Cardiac muscle cell (in vitro differentiated cells and primary cell): ENCODE measurements at regions not wholly inside any gene's neighbourhood (a gene's known extent, or its start where the extent isn't known, plus 50 kb on each side); places are given as distances from the start of the nearest gene placed in this dataset.

ENCODE experiments used
- DNase-seq, 2 donors: peaks; one replicate each; pipeline versions ENCODE4 v3.0.0 to v3.0.0-alpha.2; 2010 to 2017; ENCODE audit warnings: low read depth in 1 of 2, low spot score in 1 of 2
- H3K27ac ChIP-seq: fragments of 200-600 bp; sonication (generic); 2 replicates; pipeline ENCODE4 v1.5.1; 2016
- H3K27me3 ChIP-seq: fragments of 200-600 bp; sonication (generic); 2 replicates; pipeline ENCODE4 v1.6.0; 2016; ENCODE audit warnings: control low read depth
- H3K36me3 ChIP-seq: fragments of 200-600 bp; sonication (generic); 2 replicates; pipeline ENCODE4 v1.5.1; 2016; ENCODE audit warnings: control low read depth
- H3K4me1 ChIP-seq: fragments of 200-600 bp; sonication (generic); 2 replicates; pipeline ENCODE4 v1.8.1; 2017; ENCODE audit warnings: low read depth, mild to moderate bottlenecking, mixed run types
- H3K4me3 ChIP-seq: fragments of 200-600 bp; sonication (generic); 2 replicates; pipeline ENCODE4 v1.5.1; 2016; ENCODE audit warnings: mild to moderate bottlenecking
- H3K9me3 ChIP-seq: fragments of 200-600 bp; sonication (generic); 2 replicates; pipeline ENCODE4 v1.5.1; 2017; ENCODE audit warnings: low read depth, mild to moderate bottlenecking, control low read depth
- TF ChIP-seq, protein P1 (sequence below): IDR thresholded peaks from 2 replicates; pipeline ENCODE4 v1.5.1; 2012; ENCODE audit warnings: low read depth, mild to moderate bottlenecking, low read length

DNA sequence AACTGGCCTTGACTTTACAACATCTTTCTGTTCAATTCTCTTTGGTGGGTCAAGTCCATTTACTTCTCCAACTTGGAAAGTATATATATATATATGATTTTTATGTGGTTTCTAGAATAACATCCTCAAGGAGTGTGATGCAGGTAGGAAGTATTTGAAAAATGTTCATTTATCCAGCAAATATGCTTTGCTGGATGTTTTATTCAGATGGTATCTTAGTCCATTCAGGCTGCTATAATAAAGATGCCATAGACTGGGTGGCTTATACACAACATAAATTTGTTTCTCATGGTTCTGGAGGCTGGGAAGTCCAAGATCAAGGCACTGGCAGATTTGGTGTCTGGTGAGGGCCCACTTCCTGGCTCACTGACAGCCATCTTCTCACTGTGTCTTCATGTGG, 168.7 kb upstream of the RASGRP1 start:
- Histone ChIP-seq H3K4me1 (no peaks in the 10 kb centered on the region), H3K27ac (no peak overlapping the region), H3K4me3 (no peak overlapping the region), H3K36me3 (no peaks in the 10 kb centered on the region), H3K27me3 (no peaks in the 10 kb centered on the region), H3K9me3 (no peaks in the 10 kb centered on the region)
- TF ChIP-seq, protein P1, sequence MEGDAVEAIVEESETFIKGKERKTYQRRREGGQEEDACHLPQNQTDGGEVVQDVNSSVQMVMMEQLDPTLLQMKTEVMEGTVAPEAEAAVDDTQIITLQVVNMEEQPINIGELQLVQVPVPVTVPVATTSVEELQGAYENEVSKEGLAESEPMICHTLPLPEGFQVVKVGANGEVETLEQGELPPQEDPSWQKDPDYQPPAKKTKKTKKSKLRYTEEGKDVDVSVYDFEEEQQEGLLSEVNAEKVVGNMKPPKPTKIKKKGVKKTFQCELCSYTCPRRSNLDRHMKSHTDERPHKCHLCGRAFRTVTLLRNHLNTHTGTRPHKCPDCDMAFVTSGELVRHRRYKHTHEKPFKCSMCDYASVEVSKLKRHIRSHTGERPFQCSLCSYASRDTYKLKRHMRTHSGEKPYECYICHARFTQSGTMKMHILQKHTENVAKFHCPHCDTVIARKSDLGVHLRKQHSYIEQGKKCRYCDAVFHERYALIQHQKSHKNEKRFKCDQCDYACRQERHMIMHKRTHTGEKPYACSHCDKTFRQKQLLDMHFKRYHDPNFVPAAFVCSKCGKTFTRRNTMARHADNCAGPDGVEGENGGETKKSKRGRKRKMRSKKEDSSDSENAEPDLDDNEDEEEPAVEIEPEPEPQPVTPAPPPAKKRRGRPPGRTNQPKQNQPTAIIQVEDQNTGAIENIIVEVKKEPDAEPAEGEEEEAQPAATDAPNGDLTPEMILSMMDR, result no peak
- no peak for DNase-seq

DNA sequence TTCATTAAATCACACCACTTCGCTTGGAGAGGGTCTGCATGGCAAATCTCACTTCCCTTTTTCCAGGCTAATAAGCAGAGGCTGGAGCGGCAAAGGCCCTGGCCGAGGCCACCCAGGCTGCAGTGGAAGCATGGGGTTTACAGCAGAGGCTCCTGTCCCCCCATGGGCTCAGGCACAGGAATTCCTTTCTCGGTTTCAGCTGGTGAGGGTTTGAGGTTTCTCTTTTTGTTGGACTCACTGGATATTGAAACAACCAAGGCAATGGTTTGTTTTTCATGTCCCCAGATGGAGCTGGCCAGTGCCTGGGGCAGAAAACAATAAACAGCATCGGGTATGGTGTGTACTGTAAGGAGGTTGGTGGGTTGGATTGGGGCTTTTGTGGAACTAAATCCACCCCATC, 175.6 kb upstream of the RASGRP1 start:
- Histone ChIP-seq H3K27ac (no peak overlapping the region), H3K4me1 (no peaks in the 10 kb centered on the region), H3K9me3 (no peaks in the 10 kb centered on the region), H3K4me3 (no peak overlapping the region), H3K36me3 (no peaks in the 10 kb centered on the region), H3K27me3 (no peaks in the 10 kb centered on the region)
- no peak for DNase-seq
- TF ChIP-seq, protein P1, result no peak

DNA sequence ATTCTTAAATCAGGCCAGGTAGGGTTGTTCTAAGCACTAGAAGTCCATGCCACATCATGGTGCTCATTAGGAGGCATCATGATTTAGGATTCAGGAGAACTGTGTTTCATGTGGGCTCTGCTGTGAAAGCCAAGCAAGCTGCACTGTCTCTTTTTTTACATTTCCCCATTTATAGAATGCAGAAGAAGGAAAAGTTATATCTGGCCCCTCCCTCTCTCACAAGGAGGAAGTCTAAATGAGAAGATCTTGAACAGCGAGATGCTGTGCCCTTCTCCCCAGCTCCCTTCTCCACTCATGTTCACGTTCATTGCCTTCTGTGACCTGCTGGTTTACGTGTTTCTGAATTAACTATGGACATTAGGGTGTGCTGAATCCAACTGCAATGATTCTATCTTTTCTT, 178.5 kb upstream of the RASGRP1 start:
- Histone ChIP-seq H3K9me3 (no peaks in the 10 kb centered on the region), H3K27ac (no peak overlapping the region), H3K4me3 (no peak overlapping the region), H3K27me3 (no peaks in the 10 kb centered on the region), H3K36me3 (no peaks in the 10 kb centered on the region), H3K4me1 (no peaks in the 10 kb centered on the region)
- DNase-seq, result no peak
- TF ChIP-seq, protein P1, result no peak

DNA sequence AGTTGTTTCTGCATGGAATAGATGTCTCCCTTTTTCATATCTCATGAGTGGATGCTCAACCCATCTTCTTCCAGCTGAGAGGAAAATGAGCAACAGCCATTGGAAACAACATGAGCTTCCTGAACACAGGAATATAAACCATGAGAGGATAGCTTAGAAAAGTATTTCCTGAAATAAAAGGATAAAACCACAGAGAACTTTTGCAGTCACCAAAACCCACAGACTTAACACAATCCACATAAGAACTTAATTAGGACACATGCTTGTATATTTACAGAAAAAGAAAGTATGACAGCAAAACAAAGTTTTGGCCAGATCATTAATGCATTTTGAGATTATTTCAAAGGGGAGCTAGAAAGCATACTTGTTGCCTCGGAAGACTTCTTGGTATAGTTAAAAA, 180.5 kb upstream of the RASGRP1 start:
- Histone ChIP-seq H3K4me3 (no peak overlapping the region), H3K4me1 (no peaks in the 10 kb centered on the region), H3K27me3 (no peaks in the 10 kb centered on the region), H3K36me3 (no peaks in the 10 kb centered on the region), H3K27ac (no peak overlapping the region), H3K9me3 (no peaks in the 10 kb centered on the region)
- TF ChIP-seq, protein P1, result no peak
- DNase-seq, result peak in 1 of 2 donors; percentile 10

DNA sequence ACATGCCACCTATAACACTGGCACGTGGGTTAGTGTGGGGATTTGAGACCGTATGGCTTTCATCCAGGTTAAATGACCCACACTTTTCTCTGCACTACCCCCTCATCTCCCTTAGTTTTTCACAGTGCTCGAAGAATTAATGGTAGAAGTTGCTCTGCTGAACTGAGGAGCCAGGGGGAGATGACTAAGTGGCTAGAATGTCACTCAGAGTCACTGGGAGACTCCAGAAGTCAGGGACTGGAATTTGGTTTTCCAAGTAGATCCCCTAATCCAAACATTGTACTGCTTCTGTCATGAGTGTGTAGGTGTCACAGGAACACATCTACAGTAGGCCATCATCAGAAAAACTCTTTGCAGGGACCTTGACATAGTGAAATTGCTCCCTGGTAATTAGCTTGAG, 181.0 kb upstream of the RASGRP1 start:
- Histone ChIP-seq H3K4me3 (no peak overlapping the region), H3K9me3 (no peaks in the 10 kb centered on the region)

More for the DNA sequence above, 181.0 kb upstream of the RASGRP1 start:
- DNase-seq, result no peak
- no peak overlapping the region for H3K27ac ChIP-seq
- TF ChIP-seq, protein P1, result no peak
- H3K36me3 ChIP-seq, result no peaks in the 10 kb centered on the region
- no peaks in the 10 kb centered on the region for H3K27me3 ChIP-seq
- H3K4me1 ChIP-seq, result no peaks in the 10 kb centered on the region
